Muscle layer of duodenum (tissue), 2 donors: ENCODE measurements at regions not wholly inside any gene's neighbourhood (a gene's known extent, or its start where the extent isn't known, plus 50 kb on each side); places are given as distances from the start of the nearest gene placed in this dataset.
"Not testable (repeated sequence)": the region's sequence is repeated elsewhere in the genome, so short reads cannot be mapped to it uniquely, and the experiment has no call there.

ENCODE experiments used
- H3K27ac ChIP-seq: one replicate; pipeline ENCODE4 v1.7.0; 2013; ENCODE audit warnings: mild to moderate bottlenecking, low read length
- H3K27me3 ChIP-seq: one replicate; pipeline ENCODE4 v1.7.0; 2013; ENCODE audit warnings: low read depth, mild to moderate bottlenecking, control low read depth, low read length
- H3K36me3 ChIP-seq, 2 donors: one replicate each; pipeline ENCODE4 v1.7.0; 2013; ENCODE audit warnings: low read length in 2 of 2, control low read depth in 1 of 2, mild to moderate bottlenecking in 1 of 2; ENCODE audit not compliant: insufficient read depth in 2 of 2, control insufficient read depth in 1 of 2
- H3K4me1 ChIP-seq, 2 donors: one replicate each; pipeline ENCODE4 v1.7.0; 2013; ENCODE audit warnings: low read length in 2 of 2, mild to moderate bottlenecking in 2 of 2, control low read depth in 1 of 2, moderate library complexity in 1 of 2; ENCODE audit not compliant: insufficient read depth in 2 of 2, control insufficient read depth in 1 of 2
- H3K4me3 ChIP-seq, 2 donors: one replicate each; pipeline ENCODE4 v1.7.0; 2013; ENCODE audit warnings: low read length in 2 of 2, low read depth in 1 of 2, mild to moderate bottlenecking in 1 of 2
- H3K9me3 ChIP-seq, 2 donors: one replicate each; pipeline ENCODE4 v1.7.0; 2013; ENCODE audit warnings: low read length in 2 of 2, control low read depth in 1 of 2, mild to moderate bottlenecking in 1 of 2; ENCODE audit not compliant: control insufficient read depth in 1 of 2
- donor health status: healthy.

GRCh38 chr20:47444584-47444983 is 57.1 kb upstream of the NCOA3 start:
- no peaks in the 10 kb centered on the region for H3K9me3 ChIP-seq
- no peak overlapping the region for H3K4me3 ChIP-seq
- no peaks in the 10 kb centered on the region for H3K36me3 ChIP-seq
- no peaks in the 10 kb centered on the region for H3K27me3 ChIP-seq
- H3K4me1 ChIP-seq = no peaks in the 10 kb centered on the region
- H3K27ac ChIP-seq = no peak overlapping the region

- H3K4me1 ChIP-seq = no peaks in the 10 kb centered on the region
- H3K36me3 ChIP-seq = no peaks in the 10 kb centered on the region
- H3K9me3 ChIP-seq = no peaks in the 10 kb centered on the region
- H3K27me3 ChIP-seq = no peaks in the 10 kb centered on the region
- no peak overlapping the region for H3K27ac ChIP-seq
- H3K4me3 ChIP-seq = no peak overlapping the region
Observed at GRCh38 chr20:47445291-47445690, 56.4 kb upstream of the NCOA3 start.

GRCh38 chr20:47447350-47448296 is 54.1 kb upstream of the NCOA3 start:
- not testable (repeated sequence) for H3K27ac ChIP-seq, H3K36me3 ChIP-seq, H3K4me1 ChIP-seq, H3K9me3 ChIP-seq, H3K27me3 ChIP-seq, H3K4me3 ChIP-seq

GRCh38 chr20:47448429-47448828 is 53.3 kb upstream of the NCOA3 start:
- H3K4me3 ChIP-seq = no peak overlapping the region
- H3K4me1 ChIP-seq = no peaks in the 10 kb centered on the region
- no peak overlapping the region for H3K27ac ChIP-seq
- no peaks in the 10 kb centered on the region for H3K36me3 ChIP-seq
- no peaks in the 10 kb centered on the region for H3K9me3 ChIP-seq
- H3K27me3 ChIP-seq = no peaks in the 10 kb centered on the region

GRCh38 chr20:47451602-47451904 is 50.1 kb upstream of the NCOA3 start:
- no peaks in the 10 kb centered on the region for H3K36me3 ChIP-seq
- H3K4me3 ChIP-seq = no peak overlapping the region
- no peak overlapping the region for H3K27ac ChIP-seq
- no peaks in the 10 kb centered on the region for H3K4me1 ChIP-seq
- H3K27me3 ChIP-seq = no peaks in the 10 kb centered on the region
- no peaks in the 10 kb centered on the region for H3K9me3 ChIP-seq
